ENCODE measurements at regions not wholly inside any gene's neighbourhood (a gene's known extent, or its start where the extent isn't known, plus 50 kb on each side); places are given as distances from the start of the nearest gene placed in this dataset.

GRCh38 chr15:37698679-37699078 lies 235.8 kb upstream of the TMCO5A start:
- peak in 1 of 6 experiments; percentile 19 for TF ChIP-seq CTCF (IDR thresholded peaks at IDR 0.05)
- TF ChIP-seq POLR2A (IDR thresholded peaks at IDR 0.05): no peak
